Stimulated activated CD4-positive, alpha-beta T cell treated with anti-CD3 and anti-CD28 coated beads, Interleukin-15, amount 100 ng/mL, for 48 hours (primary cell): ENCODE measurements at regions not wholly inside any gene's neighbourhood (a gene's known extent, or its start where the extent isn't known, plus 50 kb on each side); places are given as distances from the start of the nearest gene placed in this dataset.
"Not testable (repeated sequence)": the region's sequence is repeated elsewhere in the genome, so short reads cannot be mapped to it uniquely, and the experiment has no call there.

Source experiments
- DNase-seq, 2 donors: peaks; one replicate each; pipeline ENCODE4 v3.0.0-alpha.2; 2020; ENCODE audit warnings: low read depth in 2 of 2

DNA sequence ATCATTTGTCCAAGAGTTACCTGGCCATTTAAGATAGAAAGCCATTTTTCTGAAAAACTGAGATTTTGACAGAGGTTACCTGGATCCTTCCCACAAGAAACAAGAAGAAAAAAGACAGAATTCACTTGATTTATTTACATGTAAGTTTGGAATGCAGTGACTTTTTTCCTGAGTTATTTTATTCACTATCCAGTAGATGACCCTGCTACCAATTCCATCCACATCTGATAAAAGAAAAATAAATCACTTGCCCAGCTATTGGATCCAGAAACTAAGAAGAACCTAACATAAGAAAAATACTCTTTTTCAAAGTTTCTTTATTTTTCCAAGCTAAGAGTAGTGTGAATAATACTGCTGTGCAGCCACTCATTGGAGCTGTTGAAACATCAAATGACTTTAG is 275.2 kb downstream of the CETN3 start:
- no peak for DNase-seq

DNA sequence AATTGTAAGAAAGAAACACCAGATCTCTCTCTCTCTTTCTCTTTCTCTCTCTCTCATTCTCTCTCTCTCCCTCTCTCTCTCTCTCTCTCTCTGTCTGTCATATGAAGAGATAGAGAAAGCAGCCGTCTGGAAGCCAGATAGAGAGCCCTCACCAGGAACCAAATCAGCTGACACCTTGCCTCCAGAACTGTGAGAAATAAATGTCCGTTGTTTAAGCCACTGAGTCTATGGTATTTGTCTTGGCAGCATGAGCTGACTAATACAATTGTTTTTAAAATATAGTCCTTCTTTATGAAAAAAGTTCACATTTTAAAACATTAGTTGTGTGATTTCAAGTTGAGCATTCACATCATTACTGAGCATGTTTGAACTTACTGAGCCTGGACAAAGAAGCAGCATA is 275.6 kb downstream of the CETN3 start:
- no peak for DNase-seq

DNA sequence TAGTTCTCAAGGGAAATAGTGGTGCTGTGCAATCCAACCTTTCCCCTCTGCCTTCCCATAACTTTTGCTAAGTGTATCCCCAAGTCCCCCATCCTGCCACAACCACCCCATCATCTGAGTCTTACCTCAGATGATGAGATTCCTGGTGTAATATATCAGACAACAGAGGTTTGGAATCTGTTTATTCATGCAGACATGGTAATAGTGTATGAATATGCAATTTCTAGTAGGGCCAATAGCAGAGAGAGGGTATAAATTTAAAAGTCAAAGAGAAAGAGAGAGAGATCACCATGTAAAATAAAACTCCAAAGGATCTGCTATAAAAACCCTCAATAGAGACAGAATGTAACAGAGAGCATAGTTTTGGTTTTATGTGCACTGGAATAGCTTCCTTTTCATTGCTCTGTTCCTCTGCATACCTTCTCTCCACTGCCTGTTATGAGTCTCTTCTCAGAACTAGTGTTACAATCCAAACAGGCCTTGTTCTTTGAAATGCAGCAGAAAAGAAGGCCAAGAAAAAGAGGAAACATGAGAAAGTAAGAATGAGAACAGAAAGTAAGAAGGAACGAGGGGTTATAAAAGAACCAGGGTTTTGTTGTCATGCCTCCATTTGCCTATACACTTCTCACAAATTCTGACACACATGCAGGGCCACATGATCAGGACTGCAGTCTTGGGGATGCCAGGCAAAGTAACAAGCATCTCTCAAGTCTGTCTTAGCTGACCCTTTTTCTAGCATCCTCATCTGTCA is 278.0 kb downstream of the CETN3 start:
- DNase-seq = no peak

DNA sequence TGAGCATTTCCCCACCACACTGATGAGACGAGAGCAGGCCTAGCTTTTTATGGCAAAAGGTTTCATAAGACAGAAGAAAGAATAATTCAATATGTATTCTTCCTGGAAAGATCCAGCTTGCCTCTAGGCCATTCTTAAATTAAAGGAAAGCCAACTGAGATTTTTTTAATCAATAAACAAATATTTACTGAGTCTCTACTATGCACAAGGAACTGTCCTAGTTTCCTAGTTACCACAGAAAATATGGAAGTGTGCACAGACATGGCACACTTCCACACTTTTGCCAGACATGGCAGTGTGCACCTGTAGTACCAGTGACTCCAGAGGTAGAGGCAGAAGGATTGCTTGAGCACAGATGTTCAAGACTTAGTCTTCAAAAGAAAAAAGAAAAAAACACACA is 281.0 kb downstream of the CETN3 start:
- DNase-seq = no peak

DNA sequence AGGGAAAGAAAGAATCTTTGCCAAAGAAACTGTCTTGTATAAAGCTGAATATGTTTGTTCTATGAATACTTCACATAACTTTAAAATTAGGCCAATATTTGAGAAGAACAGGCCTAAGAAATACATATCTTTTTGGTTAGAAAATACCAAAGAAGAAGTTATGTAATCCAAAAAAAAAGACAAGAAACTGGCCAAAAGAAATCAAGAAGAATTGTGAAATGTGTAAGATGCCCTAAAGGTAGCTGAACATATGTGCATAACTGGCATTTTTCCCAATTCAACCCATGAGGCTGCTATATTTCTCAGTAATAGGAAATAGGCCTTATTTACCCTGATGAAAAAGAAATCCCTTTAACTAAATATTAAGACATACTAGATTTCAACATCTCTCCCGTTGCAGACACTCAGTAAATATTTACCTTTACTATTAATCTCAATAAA is 290.0 kb downstream of the CETN3 start:
- DNase-seq = no peak

DNA sequence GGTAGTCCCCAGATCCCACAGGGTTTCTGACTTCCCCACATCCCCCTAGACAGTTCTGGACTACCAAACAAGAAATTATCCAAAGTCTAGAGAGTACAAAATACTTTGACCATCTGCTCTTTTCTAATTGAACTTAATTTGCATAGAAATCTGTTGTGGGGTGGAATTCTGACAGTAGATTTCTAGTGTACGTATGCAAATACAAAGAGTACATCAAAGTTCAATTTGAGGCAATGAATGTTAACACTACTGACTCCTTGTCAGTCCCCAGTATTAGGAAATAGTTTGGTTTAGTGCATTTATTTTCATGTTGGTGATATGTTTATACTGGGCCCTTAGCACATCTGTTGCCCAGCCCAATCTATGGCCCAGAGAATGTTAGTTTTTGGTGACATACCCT is 292.6 kb downstream of the CETN3 start:
- no peak for DNase-seq

DNA sequence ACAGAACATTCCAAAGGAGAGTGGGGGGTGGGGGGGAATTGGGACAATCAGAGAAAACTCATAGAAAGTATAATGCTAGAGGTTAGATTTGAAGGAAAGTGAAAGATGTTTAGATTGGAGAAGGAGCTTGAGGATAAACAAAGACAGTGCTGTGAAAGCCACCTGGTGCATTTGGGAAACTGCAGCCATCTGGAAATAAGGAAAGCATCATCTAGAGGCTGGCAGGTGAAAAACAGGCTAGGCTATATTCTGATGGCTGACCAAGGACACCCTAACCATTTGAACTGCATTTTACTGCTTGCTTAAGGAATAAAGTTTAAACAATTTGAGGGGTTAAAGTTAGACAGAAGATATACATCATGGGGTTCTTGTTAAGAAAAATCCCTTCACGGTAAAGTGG is 296.4 kb downstream of the CETN3 start:
- DNase-seq = no peak

DNA sequence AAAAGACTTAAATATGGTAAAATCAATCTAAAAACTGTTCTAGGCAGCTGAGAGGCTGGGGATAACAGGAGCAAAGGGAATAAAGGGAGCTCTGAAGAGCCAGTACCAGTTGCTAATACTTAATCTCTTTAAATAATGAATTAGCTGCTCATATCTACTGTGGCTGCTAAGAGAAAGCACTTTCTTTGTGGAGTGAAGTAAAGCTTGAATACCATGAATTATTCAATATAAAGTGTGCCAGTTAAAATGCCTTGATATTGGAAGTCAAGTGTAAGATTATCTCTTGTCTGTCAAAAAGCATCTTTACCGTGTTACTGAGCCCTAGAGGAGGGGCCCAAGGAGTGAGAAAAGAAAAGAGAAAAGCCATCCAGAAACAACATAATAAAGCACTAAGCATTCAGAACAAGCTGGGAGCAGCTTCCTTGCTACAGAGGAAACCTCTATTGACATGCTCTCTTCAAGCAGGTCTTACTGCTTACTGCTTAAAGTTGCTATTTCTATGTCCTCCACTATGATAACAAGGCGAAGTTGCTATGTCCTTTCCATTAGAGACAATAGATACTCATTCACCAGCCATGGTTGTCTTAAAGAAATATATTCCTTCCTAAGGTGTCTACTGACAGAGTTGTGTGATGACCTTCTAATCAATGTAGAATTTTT is 297.4 kb downstream of the CETN3 start:
- no peak for DNase-seq

DNA sequence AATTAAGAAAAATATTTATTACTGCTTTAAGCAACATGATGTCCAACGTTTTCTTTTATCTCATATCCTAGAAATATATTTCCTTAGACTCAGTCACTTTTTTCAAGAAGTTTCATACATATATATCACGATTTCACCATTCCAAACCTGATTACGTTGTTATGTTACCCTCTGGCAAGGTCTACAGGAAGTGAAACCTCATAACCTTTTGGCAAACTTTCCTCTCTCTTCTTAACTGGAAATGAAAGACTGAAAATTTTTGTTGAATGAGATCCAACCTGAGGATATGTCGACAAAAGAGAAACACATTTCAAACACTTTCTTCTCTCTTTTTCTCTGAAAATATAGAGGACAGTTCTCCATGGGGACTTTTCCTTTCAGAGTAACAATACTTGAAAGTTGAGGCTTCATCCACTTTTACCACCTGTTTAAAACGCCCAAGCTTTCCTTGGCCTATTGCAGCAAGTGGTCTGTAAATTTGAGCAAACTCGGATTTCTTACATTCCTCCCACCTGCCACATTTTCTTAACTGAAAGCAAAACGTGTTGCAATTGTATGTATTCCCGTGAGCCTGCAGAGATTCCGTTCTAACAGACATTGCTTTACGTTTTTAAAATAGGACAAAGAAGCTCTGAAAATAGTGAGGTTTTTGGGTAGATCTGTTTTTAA is 298.1 kb downstream of the CETN3 start:
- DNase-seq = no peak

DNA sequence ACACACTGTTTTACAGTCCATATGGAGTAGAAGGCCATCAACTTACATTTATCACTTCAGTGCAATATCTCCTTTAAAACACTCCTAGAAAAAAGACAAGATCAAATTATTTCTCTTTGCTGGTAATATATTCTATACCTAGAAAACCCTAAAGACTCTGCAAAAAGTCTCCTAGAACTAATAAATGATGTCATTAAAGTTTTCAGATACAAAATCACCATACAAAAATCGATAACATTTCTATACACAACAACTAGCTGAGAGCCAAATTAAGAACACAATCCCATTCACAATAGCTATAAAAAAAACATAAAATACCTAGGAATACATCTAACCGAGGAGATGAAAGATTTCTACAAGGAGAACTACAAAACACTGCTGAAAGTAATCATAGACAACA is 300.3 kb downstream of the CETN3 start:
- DNase-seq = no peak

DNA sequence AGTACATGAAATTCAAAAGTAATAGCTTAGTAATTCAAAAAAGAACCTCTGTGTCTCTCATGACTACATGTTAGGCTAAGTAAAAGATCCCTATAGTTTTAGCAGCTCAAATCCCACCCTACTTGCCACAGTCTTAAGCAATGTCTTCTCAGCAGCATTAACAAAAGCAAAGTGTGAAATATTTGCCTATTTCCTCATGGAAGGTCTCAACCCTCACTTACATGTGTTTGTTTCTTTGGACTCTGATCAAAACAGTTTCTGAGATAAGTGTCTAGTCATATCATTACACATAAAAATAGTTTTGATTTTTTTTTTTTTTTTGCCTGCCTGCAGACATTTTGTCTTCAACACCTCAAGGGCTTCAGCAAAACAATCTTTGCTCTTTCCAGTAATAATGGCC is 310.5 kb downstream of the CETN3 start:
- DNase-seq = no peak

DNA sequence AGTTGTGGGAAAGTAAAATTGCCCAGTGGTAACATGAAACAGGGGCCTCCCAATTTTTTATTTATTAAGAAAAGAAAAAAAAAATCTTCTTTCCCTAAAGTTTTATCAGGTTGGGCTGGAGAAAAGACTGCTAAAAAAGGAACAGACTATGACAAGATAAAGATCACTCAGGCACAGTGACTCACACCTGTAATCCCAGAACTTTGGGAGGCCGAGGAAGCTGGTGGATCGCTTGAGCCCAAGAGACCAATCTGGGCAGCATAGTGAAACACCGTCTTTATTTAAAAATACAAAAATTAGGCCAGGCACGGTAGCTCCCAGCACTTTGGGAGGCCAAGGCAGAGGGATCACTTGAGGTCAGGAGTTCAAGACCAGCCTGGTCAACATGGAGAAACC is 312.5 kb downstream of the CETN3 start:
- DNase-seq = no peak

DNA sequence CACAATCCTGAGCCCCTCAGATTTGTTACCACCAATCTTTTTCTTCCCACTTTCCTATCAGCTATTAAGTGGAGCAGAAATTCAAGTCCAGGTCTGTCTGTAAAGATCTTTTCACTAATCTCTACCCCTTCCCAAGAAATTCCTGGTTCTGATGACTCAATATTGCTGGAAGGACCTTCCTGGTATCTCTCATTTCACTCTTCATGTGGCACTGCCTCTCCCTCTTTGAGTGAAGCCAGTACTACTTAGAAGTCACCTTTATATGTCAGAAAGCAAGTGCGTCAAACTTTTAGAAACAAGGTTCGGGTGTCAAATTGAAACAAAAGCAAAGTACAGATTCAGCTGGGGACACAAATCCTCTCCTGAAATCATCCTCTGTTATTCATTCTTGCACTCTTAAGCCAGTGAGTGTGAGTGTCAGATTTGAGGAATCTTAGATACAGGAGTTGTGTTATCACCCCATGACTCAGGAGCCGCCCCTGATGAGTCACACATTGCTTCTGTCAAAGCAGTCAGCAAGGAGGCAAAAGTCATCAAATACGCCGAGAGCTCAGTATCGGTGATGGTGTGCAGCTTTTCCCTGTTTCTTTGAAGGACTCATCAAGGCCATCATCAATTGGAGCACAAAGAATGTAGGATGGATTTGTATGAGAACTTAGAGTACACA is 313.0 kb downstream of the CETN3 start:
- peak in 1 of 2 donors; percentile 0 for DNase-seq

DNA sequence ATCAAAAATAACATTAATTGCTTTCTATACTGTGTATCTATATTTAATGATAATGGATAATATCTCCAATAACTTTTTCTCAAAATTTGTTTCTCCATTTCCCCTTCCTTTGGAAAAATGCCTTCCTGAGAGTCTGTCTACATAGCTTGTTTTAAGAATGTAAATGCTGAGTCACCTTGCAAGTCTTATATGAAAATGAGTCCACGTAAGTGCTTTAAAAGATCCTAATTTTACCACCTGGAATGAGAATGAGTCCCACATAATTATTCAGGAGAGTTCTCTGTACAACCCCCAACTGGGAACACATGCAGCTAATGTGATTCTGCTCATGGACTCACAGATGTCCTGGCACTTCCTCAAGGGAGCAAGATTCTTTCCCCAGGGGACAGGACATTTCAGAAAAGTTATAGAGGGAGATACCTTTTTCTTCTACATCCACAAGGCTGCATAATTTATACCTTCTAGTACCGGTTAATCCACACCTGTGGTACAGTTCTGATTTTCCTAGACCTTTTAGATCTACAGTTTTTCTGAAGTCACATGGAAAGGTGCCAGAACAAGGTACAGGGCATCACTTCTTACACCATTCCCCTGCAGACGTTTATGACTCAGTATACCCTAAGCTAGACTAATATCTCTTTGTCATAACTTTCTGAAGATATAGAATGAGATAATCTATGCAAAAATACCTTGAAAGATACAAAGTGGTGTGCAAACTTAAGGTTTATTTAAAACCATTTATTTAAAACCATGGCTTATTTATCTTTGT is 314.1 kb downstream of the CETN3 start:
- no peak for DNase-seq

DNA sequence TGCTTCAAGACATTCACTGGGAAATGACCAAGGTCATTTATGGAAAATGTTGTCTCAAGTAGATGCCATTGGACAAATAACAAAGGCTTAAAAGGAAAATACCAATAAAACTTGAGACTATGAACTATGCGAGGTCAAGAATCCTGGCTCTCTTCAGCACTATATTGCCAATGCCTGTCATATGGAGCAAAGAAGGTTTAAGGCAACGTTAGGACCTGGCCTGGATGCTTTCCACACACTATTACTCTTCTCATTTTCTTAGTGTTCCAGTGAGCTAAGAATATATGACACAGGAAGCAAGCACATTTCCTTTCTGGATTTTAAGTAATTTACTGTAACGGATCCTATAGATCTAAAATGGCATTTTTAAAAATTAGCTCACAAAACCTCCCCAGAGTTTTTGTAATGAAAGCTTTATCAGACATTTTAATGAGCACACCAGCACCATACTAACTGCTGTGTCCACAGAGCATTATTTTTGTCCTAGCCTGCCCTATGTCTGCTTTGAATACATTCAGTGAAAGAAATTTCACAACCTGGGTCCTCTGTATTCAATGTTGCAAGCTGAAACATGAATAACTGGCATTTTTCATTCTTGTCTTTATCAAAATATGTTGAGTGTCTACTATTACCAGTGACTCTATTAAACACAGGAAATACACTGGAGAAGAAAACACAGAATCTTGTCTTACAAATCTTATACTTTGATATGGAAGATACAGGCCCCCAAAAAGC is 315.6 kb downstream of the CETN3 start:
- DNase-seq = no peak

DNA sequence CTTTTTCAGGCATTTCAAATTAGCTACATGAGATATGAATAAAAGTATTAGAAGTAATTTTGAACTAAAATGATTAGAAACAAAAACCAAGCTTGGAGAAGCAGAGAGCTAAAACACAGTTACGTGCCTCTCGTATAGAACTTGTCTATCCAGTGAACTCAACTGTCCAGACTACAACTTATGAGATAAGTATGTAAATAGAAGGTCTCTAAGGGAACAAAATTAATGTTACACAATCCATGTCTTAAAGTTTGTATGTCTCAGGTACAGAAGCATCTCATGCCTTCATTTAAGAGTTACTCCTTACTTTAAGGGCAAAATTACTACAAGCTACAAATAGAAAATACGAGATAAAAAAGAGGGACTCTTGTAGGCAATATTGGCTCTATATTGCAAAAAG is 316.8 kb downstream of the CETN3 start:
- no peak for DNase-seq

DNA sequence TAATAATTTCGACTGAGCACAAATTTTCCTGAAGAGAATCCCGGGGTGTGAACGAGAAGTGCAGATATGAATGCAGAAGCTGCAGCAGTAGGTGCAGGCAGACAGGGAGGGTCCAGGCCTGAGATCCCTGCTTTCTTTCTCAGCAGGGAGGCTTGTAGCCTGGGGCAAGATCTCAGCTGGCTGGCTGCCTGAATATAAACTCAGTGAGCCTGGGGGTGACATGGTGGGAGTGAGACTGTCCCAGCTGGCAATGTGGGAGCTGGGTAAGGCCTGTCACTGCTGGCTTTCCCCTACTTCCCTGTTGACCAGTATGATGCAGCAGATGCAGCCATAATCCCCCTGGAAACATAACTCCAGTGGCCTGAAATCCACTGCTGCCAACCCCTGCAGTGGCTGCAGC is 325.2 kb downstream of the CETN3 start:
- no peak for DNase-seq

DNA sequence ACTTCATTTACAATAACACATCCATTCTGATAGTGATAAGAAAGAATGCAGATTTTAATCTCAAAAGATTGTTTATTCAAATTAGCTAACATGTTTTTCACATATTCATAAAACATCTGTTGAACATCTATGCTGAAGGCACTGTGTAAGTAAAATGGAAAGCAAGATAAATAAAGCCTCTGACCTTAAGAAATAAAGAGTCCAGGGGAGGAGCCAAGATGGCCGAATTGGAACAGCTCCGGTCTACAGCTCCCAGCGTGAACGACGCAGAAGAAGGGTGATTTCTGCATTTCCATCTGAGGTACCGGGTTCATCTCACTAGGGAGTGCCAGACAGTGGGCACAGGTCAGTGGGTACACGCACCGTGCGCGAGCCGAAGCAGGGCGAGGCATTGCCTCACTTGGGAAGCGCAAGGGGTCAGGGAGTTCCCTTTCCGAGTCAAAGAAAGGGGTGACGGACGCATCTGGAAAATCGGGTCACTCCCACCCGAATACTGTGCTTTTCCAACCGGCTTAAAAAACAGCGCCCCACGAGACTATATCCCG is 336.5 kb downstream of the CETN3 start:
- not testable (repeated sequence) for DNase-seq

DNA sequence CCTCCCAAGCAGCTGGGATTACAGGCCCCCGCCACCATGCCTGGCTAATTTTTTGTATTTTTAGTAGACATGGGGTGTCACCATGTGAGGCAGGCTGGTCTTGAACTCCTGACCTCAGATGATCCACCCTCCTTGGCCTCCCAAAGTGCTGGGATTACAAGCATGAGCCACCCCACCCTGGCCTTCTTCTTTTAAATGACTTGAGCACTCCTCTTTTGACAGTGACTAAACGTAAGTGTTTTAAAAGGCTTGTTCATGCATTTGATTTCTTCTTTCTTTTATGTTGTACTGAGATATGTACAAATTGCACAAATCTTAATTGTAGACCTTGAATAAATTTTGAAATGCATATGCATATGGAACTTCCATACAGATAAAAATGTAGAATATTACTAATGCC is 337.9 kb downstream of the CETN3 start:
- DNase-seq = no peak

DNA sequence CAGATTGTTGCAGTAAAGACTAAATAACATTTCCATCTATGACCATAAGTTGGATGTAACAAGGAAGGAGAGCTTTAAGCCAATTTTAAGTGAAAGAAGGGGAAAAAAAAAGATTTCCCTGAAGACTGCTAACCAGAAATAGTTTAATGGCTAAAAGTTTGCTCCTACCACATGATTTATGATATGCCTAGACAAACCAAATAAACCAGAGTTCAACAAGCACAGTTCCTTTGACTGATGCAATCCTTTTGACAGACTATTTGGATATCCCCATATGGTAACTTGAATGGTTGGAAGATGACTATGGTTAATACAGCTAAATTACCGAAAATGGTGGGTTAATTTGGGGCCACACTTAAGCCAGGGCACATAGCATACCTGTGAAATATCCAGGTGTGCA is 338.5 kb downstream of the CETN3 start:
- no peak for DNase-seq

DNA sequence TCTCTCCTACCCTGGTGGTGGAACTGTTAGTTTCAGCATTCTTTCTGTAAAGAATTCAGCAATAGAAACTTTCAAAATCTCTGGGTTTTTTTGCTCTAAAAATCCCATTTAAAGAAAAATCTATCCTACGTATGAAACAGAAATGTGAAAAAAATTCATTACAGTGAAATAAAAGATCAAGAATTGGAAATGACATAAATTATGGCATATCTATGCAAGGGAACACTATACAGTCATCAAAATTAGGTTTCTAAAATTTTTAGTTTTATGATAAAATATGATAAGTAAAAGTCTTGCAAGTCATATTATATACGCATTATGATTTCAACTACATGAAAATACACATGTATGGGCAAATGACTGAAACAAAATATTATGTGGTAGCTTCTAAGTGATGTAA is 342.6 kb downstream of the CETN3 start:
- no peak for DNase-seq
